Activated naive CD4-positive, alpha-beta T cell treated with anti-CD3 and anti-CD28 coated beads for 36 hours (primary cell): ENCODE measurements at regions not wholly inside any gene's neighbourhood (a gene's known extent, or its start where the extent isn't known, plus 50 kb on each side); places are given as distances from the start of the nearest gene placed in this dataset.
"Not testable (repeated sequence)": the region's sequence is repeated elsewhere in the genome, so short reads cannot be mapped to it uniquely, and the experiment has no call there.

Experiments
- CTCF ChIA-PET: fragments of 350-600 bp; sonication (Branson Sonifier 250); formaldehyde crosslinking; loops from one replicate; lab custom pipeline; 2021; ENCODE audit warnings: antibody characterized with exemption; lab: Charles Lee
- DNase-seq: peaks from one replicate; pipeline ENCODE4 v3.0.0-alpha.2; 2020
- H3K27ac Mint-ChIP-seq: one replicate; pipeline ENCODE4 v1.8.0; 2021; ENCODE audit warnings: mild to moderate bottlenecking, mixed read lengths
- H3K27me3 Mint-ChIP-seq: one replicate; pipeline ENCODE4 v1.8.0; 2021; ENCODE audit warnings: low read depth, mixed read lengths
- H3K36me3 Mint-ChIP-seq: one replicate; pipeline ENCODE4 v1.8.0; 2021; ENCODE audit warnings: low read depth, mixed read lengths
- H3K4me1 Mint-ChIP-seq: one replicate; pipeline ENCODE4 v1.8.0; 2021; ENCODE audit warnings: low read depth, mixed read lengths
- H3K4me3 Mint-ChIP-seq: one replicate; pipeline ENCODE4 v1.8.0; 2021; ENCODE audit warnings: mild to moderate bottlenecking, moderate library complexity, mixed read lengths
- H3K9me3 Mint-ChIP-seq: one replicate; pipeline ENCODE4 v1.8.0; 2021; ENCODE audit warnings: mixed read lengths
- intact Hi-C: fragments of 100-400 bp; cut with micrococcal nuclease; formaldehyde crosslinking; loops from one replicate; pipeline ENCODE4 v1.15.1; 2023

DNA sequence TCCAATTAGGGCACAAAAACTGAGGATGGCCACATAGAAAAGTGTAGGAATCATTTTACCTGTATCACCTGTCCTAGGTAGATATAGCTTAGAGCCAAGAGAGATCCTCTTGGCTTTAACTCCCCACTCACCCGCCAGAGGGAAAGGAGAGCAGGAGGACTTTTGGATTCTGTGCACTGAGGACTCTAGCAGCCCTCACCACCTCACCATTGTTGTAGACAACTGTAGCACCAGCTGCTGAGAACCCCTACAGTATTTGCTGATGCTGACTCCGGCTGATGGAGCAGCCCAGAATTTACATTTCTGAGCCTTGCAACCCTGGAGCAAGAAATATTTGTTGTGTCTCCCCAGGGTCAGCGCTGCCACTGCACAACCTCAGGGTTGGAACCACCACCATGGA lies 2044.4 kb downstream of the OLFM4 start:
- H3K36me3 Mint-ChIP-seq: no peaks in the 10 kb centered on the region
- H3K27me3 Mint-ChIP-seq: no peaks in the 10 kb centered on the region
- no peak overlapping the region for H3K27ac Mint-ChIP-seq
- H3K4me3 Mint-ChIP-seq: no peak overlapping the region
- DNase-seq: no peak
- no peaks in the 10 kb centered on the region for H3K9me3 Mint-ChIP-seq
- CTCF ChIA-PET: no interaction called here
- H3K4me1 Mint-ChIP-seq: no peaks in the 10 kb centered on the region
- intact Hi-C loops: no loop called here

DNA sequence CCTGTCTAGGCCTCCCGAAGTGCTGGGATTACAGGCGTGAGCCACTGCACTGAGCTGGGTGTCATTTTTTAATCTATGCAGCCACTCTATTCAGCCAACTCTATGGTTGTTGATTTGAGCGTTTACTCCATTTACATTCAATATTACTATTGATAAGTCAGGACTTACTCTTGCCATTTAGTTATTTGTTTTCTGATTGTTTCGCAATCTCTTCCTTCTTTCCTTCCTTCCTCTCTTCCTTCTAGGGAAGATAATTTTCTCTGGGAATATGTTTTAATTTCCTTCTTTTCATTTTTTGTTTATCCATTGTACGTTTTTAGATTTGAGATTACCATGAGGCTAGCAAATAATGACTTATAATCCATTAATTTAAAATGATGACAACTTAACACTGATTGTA lies 2056.0 kb downstream of the OLFM4 start:
- Mint-ChIP-seq H3K27ac (no peak overlapping the region), H3K4me3 (no peak overlapping the region), H3K4me1 (no peaks in the 10 kb centered on the region), H3K27me3 (no peaks in the 10 kb centered on the region), H3K36me3 (no peaks in the 10 kb centered on the region), H3K9me3 (peaks cover 5% of the 10 kb centered on the region)
- CTCF ChIA-PET: no interaction called here
- intact Hi-C loops: no loop called here
- no peak for DNase-seq

DNA sequence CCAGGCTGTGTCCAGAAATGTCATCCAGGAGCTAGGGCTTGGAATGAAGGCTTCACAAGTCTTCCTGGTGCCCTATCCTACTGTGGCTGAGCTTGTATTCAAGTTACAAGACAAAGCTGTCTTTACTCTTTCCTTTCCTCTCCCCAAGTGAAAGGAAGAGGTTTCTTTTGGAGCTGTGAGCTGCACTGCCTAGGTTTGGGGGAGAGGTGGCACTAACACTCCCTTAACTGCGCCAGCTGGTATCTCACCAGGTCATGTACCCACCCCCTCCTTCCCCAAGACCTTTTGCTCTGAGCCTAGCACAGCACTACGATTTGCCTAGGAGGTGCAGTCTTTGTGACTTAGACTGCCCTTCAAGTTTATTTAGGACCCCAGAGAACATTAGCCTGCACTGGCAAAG lies 2053.6 kb upstream of the PRR20A start:
- H3K9me3 Mint-ChIP-seq: peaks cover 2% of the 10 kb centered on the region

DNA sequence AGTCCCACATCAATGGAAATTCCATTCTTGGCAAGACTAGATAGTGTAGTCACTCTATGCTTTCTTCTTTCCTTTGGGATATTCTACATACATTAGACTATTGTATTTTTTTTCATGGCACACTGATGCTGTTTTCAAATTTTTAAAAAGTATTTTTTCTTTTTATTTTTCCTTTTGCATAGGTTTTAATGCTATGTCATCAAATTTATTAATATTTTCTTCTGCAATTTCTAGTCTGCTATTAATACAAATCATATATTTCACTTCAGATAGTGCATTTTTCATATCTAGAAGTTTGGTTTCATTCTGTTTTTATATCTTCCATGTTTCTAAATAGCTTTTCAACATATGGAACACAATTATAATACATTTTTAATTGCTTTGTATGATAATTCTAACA lies 2050.1 kb upstream of the PRR20A start:
- no peaks in the 10 kb centered on the region for H3K27me3 Mint-ChIP-seq
- no peaks in the 10 kb centered on the region for H3K9me3 Mint-ChIP-seq
- CTCF ChIA-PET: no interaction called here
- H3K36me3 Mint-ChIP-seq: no peaks in the 10 kb centered on the region
- H3K27ac Mint-ChIP-seq: no peak overlapping the region
- H3K4me3 Mint-ChIP-seq: no peak overlapping the region
- no peaks in the 10 kb centered on the region for H3K4me1 Mint-ChIP-seq
- intact Hi-C loops: no loop called here
- DNase-seq: no peak

More for the DNA sequence above, 2053.6 kb upstream of the PRR20A start:
- Mint-ChIP-seq H3K27me3 (no peaks in the 10 kb centered on the region), H3K27ac (no peak overlapping the region), H3K36me3 (no peaks in the 10 kb centered on the region), H3K4me3 (no peak overlapping the region), H3K4me1 (no peaks in the 10 kb centered on the region)
- DNase-seq: no peak
- intact Hi-C loops: no loop called here
- CTCF ChIA-PET: no interaction called here

DNA sequence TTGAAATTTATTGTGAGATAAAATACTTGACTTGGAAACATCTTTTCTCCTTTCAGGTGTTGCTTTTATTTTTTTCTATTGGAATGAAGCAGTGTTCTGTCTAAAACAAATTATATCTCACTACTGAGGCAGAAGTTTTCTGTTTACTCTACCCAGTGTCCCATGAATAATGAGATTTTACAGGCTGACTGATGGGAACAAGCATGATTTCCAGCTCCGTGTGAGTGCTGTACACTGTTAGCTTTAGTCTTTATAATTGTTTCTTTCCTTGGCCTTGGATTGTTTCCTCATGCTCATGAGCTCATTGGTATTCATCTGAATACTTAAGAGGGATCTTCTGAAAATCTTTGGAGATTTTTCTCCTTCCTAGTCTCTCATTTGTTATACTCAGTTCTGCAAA lies 2049.5 kb upstream of the PRR20A start:
- intact Hi-C loops: no loop called here
- H3K4me1 Mint-ChIP-seq: no peaks in the 10 kb centered on the region
- no peak overlapping the region for H3K4me3 Mint-ChIP-seq
- CTCF ChIA-PET: no interaction called here
- H3K27me3 Mint-ChIP-seq: no peaks in the 10 kb centered on the region
- DNase-seq: no peak
- H3K36me3 Mint-ChIP-seq: no peaks in the 10 kb centered on the region
- no peak overlapping the region for H3K27ac Mint-ChIP-seq
- H3K9me3 Mint-ChIP-seq: peaks cover 2% of the 10 kb centered on the region

DNA sequence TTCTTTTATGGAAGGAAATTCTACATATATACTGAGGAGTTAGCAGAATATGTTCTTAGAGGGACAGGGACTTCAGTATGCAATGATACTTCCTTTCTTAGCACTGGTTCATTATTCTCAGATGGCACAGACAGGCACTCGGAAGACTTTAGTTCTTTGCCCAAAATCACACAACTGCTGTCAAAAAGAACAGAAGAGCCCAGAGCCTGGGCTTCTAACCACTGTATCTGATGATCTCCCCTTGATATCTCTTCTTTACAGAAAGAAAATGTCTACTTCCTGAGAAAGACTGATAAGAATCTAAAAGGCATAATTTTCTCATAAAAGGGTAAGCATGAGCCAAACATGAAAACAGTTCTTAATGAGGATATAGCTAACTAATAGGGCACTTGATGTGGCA lies 2034.2 kb upstream of the PRR20A start:
- H3K27ac Mint-ChIP-seq: no peak overlapping the region
- DNase-seq: no peak
- CTCF ChIA-PET: no interaction called here
- H3K4me1 Mint-ChIP-seq: no peaks in the 10 kb centered on the region
- H3K27me3 Mint-ChIP-seq: no peaks in the 10 kb centered on the region
- H3K4me3 Mint-ChIP-seq: no peak overlapping the region
- peaks cover 3% of the 10 kb centered on the region for H3K9me3 Mint-ChIP-seq
- H3K36me3 Mint-ChIP-seq: no peaks in the 10 kb centered on the region
- intact Hi-C loops: no loop called here

DNA sequence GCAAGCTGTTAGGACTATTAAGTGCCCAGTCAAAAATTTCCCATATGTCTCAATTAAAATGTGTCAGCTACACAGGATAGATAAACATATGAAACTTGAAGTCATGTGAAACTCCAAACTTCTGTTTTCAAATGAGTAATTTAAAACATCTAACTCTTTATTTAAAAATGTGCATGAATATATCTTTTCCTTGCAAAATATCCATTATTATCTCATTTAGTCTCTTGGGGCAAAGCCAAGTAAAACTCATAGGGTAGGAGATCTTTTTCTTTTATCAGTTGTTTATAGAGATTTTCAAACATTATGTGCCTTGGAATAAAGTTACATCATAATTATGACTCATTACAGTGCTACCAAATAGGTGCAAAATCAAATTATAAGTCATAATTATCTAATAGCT lies 2020.1 kb upstream of the PRR20A start:
- Mint-ChIP-seq H3K4me1 (no peaks in the 10 kb centered on the region), H3K4me3 (no peak overlapping the region), H3K36me3 (no peaks in the 10 kb centered on the region), H3K27ac (no peak overlapping the region), H3K27me3 (no peaks in the 10 kb centered on the region), H3K9me3 (peaks cover 12% of the 10 kb centered on the region)
- DNase-seq: no peak
- intact Hi-C loops: no loop called here
- CTCF ChIA-PET: no interaction called here

DNA sequence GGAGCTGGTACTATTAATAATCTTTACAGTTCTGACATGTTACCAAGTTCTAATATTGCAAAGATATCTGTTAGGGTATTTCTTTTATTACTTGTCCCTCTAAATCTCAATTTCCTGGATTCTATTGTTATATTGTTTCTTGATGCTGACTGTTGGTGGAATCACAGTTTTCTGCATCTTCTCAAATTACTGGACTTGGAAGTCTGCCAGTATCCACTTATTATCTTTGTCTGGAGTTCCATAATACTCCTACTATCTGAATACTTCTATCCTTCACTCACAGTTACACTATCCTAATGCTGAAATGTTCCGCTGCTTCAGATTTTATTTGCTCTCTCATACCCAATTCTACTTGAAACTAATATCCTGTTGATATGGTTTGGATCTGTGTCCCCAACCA lies 1985.7 kb upstream of the PRR20A start:
- no peak overlapping the region for H3K27ac Mint-ChIP-seq
- H3K27me3 Mint-ChIP-seq: no peaks in the 10 kb centered on the region
- CTCF ChIA-PET: no interaction called here
- H3K4me3 Mint-ChIP-seq: no peak overlapping the region
- DNase-seq: no peak
- no peaks in the 10 kb centered on the region for H3K4me1 Mint-ChIP-seq
- intact Hi-C loops: no loop called here
- H3K9me3 Mint-ChIP-seq: peaks cover 14% of the 10 kb centered on the region
- no peaks in the 10 kb centered on the region for H3K36me3 Mint-ChIP-seq

DNA sequence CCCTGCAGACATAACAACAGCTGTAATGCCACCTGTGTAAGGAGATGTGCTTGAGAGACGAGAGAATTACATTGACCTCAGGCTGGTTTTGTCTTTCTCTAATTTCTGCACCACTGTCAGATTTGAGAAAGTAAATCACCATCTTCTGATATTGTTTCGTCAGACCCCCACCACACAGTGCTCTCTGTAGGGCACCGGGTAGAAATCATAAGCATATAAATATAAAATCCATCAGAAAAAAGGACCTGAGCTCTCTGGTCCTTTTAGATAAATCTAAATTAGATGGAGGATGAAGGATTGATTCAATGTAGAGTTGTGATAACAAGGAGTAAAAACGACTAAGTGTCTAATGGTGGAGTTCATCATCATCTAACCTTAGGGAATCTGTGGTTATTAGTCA lies 1981.0 kb upstream of the PRR20A start:
- peaks cover 6% of the 10 kb centered on the region for H3K9me3 Mint-ChIP-seq
- no peak for DNase-seq
- no peaks in the 10 kb centered on the region for H3K27me3 Mint-ChIP-seq
- intact Hi-C loops: no loop called here
- H3K36me3 Mint-ChIP-seq: no peaks in the 10 kb centered on the region
- no peaks in the 10 kb centered on the region for H3K4me1 Mint-ChIP-seq
- H3K27ac Mint-ChIP-seq: no peak overlapping the region
- CTCF ChIA-PET: interaction anchor here (0.5 to 0.7 kb wide), 2 partner anchors 15 to 814 kb away, joined by 3 to 7 read pairs; no protein-coding TSS in a partner anchor
- H3K4me3 Mint-ChIP-seq: no peak overlapping the region

DNA sequence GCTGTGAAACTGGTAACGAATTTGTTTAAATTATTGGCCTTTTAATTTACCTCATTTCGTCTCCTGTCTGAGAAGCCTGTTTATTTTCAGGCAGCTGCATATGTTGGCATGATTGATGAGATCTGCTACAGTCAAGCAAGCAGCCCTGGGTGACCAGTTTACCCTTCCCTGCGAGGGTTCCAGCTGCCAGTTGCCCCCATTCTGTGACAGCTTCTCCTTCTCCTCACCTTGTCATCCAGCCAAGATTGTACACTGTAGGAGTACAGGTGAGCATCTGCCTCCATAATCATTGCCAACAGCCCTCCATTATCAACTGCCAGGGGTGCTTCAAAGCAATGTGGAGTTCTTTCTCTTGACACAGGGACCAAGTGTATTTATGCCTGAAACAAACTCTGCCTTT lies 1979.9 kb upstream of the PRR20A start:
- H3K27me3 Mint-ChIP-seq: no peaks in the 10 kb centered on the region
- no peak for DNase-seq
- CTCF ChIA-PET: no interaction called here
- peaks cover 5% of the 10 kb centered on the region for H3K9me3 Mint-ChIP-seq
- intact Hi-C loops: no loop called here
- no peak overlapping the region for H3K4me3 Mint-ChIP-seq
- H3K4me1 Mint-ChIP-seq: no peaks in the 10 kb centered on the region
- H3K27ac Mint-ChIP-seq: no peak overlapping the region
- no peaks in the 10 kb centered on the region for H3K36me3 Mint-ChIP-seq

DNA sequence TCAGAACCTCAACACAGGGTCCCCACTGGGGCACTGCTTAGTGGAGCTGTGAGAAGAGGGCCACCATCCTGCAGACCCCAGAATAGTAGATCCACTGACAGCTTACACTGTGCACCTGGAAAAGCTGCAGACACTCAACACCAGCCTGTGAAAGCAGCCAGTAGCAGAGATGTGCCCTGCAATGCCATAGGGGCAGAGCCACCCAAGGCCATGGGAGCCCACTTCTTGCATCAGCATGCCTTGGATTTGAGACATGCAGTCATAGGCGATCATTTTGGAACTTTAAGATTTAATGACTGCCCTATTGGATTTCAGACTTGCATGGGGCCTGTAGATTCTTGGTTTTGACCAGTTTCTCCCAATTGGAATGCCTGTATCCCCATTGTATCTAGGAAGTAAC lies 1962.1 kb upstream of the PRR20A start:
- CTCF ChIA-PET, intact Hi-C loops, H3K4me3 Mint-ChIP-seq, H3K36me3 Mint-ChIP-seq, H3K27ac Mint-ChIP-seq, H3K4me1 Mint-ChIP-seq, DNase-seq, H3K27me3 Mint-ChIP-seq, H3K9me3 Mint-ChIP-seq: not testable (repeated sequence)

DNA sequence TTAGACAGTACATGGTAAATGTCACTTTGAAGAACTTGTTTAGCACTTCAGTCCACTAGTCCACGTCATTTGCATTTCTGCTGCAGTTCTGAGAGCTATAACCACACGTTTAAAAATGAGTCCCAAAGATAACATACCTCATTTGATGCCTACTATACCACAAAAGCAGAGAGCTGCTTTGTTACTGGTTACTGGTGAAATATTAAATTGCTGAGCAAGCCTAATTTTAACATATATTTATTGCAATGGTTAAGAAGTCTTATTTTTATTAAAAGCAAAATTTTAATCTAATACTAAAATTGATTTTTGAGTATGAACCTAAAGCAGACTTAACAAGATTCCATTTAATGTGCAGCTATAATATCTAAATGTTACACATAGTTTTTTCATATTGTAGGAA lies 1949.7 kb upstream of the PRR20A start:
- H3K4me1 Mint-ChIP-seq: no peaks in the 10 kb centered on the region
- H3K9me3 Mint-ChIP-seq: peaks cover 11% of the 10 kb centered on the region
- intact Hi-C loops: no loop called here
- H3K27me3 Mint-ChIP-seq: no peaks in the 10 kb centered on the region
- CTCF ChIA-PET: no interaction called here
- no peak overlapping the region for H3K4me3 Mint-ChIP-seq
- H3K36me3 Mint-ChIP-seq: no peaks in the 10 kb centered on the region
- DNase-seq: no peak
- H3K27ac Mint-ChIP-seq: no peak overlapping the region

DNA sequence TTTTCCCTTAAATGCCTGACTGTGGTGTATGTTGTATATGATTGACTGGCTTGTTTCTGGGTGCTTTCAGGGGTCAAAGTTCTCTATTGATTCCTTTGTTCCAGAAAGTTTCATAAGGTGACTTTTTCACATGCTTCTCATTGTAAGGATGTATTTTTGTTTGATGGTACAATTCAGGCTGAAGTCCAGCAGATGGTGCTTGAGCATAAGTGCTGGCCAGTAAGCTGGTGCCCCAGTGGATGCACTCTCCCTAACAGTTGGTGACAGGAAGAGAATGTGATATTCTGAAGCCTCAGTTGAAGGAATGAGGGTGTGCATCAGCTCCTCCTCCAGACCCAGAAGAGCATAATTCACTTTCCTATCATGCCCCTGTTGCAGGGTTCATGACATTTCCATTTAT lies 1941.6 kb upstream of the PRR20A start:
- intact Hi-C loops: no loop called here
- Mint-ChIP-seq H3K4me3 (no peak overlapping the region), H3K9me3 (peaks cover 17% of the 10 kb centered on the region), H3K27me3 (no peaks in the 10 kb centered on the region), H3K36me3 (no peaks in the 10 kb centered on the region), H3K4me1 (no peaks in the 10 kb centered on the region), H3K27ac (no peak overlapping the region)
- no peak for DNase-seq
- CTCF ChIA-PET: no interaction called here

DNA sequence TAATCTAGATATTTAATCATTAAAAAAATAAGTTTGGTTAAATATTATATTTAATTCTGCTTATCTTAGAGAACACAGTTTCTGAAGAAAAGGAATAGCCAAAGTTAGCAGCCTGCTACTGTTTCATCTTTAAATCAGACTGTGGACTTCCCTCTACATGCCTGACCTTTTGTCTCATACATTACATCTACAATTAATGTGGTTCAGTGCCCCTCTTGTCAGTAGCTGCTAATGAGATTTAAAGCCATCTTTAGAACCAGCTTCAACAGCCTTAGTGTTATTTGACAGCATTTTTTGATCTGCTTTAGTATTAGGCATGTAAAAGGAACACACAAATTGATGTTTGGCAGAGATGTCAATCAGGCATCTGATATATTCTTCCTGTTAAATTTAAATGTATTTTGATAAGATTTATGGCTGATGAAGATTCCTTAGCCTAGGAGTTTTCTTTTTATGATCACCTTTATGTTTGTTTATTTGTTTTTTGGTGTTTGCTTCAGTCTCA lies 1925.8 kb upstream of the PRR20A start:
- H3K36me3 Mint-ChIP-seq: no peaks in the 10 kb centered on the region
- no peaks in the 10 kb centered on the region for H3K4me1 Mint-ChIP-seq
- intact Hi-C loops: no loop called here
- no peak for DNase-seq
- peaks cover 1% of the 10 kb centered on the region for H3K9me3 Mint-ChIP-seq
- no peak overlapping the region for H3K27ac Mint-ChIP-seq
- CTCF ChIA-PET: no interaction called here
- H3K27me3 Mint-ChIP-seq: no peaks in the 10 kb centered on the region
- no peak overlapping the region for H3K4me3 Mint-ChIP-seq
